ENCODE measurements at regions not wholly inside any gene's neighbourhood (a gene's known extent, or its start where the extent isn't known, plus 50 kb on each side); places are given as distances from the start of the nearest gene placed in this dataset.

- Histone ChIP-seq H3K9me3 (ENCODE audit: control insufficient read depth, insufficient read depth, low read length) (no peaks in the 10 kb centered on the region), H3K27me3 (ENCODE audit: control insufficient read depth, insufficient read depth, low read length) (no peaks in the 10 kb centered on the region), H3K4me3 (ENCODE audit: low read length) (no peak overlapping the region), H3K27ac (ENCODE audit: low read length) (no peak overlapping the region), H3K4me1 (ENCODE audit: control insufficient read depth, insufficient read depth, low read length) (no peaks in the 10 kb centered on the region), H3K36me3 (ENCODE audit: control insufficient read depth, insufficient read depth, low read length) (no peaks in the 10 kb centered on the region)
- Mint-ChIP-seq H3K36me3 (no peaks in the 10 kb centered on the region), H3K4me3 (no peak overlapping the region), H3K9me3 (peaks cover 0 to 2% of the 10 kb centered on the region in 2 donors), H3K27ac (no peak overlapping the region), H3K27me3 (ENCODE audit: low read depth in 2 of 2) (peaks cover 15 to 44% of the 10 kb centered on the region in 2 donors), H3K4me1 (no peaks in the 10 kb centered on the region)
- intact Hi-C loops (cut with micrococcal nuclease), result no loop called here
- no peak for ATAC-seq
- 91% methylated on average over 6 of the region's 6 CpGs for WGBS (ENCODE audit: insufficient coverage)
- DNase-seq, result no peak
- TF ChIP-seq, protein P1, sequence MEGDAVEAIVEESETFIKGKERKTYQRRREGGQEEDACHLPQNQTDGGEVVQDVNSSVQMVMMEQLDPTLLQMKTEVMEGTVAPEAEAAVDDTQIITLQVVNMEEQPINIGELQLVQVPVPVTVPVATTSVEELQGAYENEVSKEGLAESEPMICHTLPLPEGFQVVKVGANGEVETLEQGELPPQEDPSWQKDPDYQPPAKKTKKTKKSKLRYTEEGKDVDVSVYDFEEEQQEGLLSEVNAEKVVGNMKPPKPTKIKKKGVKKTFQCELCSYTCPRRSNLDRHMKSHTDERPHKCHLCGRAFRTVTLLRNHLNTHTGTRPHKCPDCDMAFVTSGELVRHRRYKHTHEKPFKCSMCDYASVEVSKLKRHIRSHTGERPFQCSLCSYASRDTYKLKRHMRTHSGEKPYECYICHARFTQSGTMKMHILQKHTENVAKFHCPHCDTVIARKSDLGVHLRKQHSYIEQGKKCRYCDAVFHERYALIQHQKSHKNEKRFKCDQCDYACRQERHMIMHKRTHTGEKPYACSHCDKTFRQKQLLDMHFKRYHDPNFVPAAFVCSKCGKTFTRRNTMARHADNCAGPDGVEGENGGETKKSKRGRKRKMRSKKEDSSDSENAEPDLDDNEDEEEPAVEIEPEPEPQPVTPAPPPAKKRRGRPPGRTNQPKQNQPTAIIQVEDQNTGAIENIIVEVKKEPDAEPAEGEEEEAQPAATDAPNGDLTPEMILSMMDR (IDR thresholded peaks at IDR 0.05), result no peak
These were observed 943.5 kb downstream of the BCL11B start for GRCh38 chr14:98328496-98328895.

DNA sequence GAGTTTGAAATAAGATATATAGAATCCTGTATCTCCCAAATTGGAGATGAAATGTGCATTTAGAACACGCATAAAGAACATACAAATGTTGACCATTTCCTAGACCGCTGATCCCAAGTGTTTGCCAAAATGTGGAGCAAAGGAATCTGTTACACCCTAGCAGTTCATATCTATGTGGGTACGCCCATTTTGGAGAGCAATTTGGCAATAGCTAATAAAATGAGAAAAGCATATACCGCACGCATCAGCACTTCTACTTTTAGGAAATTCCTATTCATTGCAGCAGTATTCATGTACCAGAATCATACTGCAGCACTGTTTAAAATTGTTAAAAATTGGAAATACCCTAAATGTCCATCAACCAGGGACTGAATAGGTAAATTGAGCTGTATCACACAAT is 937.8 kb downstream of the BCL11B start:
- TF ChIP-seq, protein P1 (IDR thresholded peaks at IDR 0.05), result no peak
- Mint-ChIP-seq H3K9me3 (peaks cover 0 to 2% of the 10 kb centered on the region in 2 donors), H3K27me3 (ENCODE audit: low read depth in 2 of 2) (peaks cover 9 to 36% of the 10 kb centered on the region in 2 donors), H3K4me3 (no peak overlapping the region), H3K4me1 (no peaks in the 10 kb centered on the region), H3K36me3 (no peaks in the 10 kb centered on the region), H3K27ac (no peak overlapping the region)
- Histone ChIP-seq H3K4me1 (ENCODE audit: control insufficient read depth, insufficient read depth, low read length) (no peaks in the 10 kb centered on the region), H3K27ac (ENCODE audit: low read length) (no peak overlapping the region), H3K9me3 (ENCODE audit: control insufficient read depth, insufficient read depth, low read length) (no peaks in the 10 kb centered on the region), H3K27me3 (ENCODE audit: control insufficient read depth, insufficient read depth, low read length) (no peaks in the 10 kb centered on the region), H3K4me3 (ENCODE audit: low read length) (no peak overlapping the region), H3K36me3 (ENCODE audit: control insufficient read depth, insufficient read depth, low read length) (no peaks in the 10 kb centered on the region)
- DNase-seq (no peak), ATAC-seq (no peak)
- 92% methylated on average over 5 of the region's 5 CpGs for WGBS (ENCODE audit: insufficient coverage)
- intact Hi-C loops (cut with micrococcal nuclease), result no loop called here

DNA sequence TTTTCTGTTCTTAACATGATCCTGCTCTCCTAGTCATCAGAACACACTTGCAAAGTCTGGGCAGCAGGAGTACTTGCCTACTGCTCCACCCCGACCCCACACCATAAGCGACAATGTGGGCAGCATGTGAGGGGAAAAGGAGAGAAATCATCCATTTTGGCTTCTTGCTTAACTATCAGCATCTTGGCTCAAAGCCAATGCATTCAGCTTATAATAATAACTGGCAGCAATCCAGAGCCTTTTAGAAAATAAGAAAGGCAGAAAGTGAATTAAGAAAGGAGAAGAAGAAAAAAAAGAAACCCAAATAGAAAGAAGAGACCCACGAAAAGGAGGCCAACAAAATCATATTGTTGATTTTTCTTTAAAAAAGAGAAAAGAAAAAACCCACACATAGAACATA is 930.8 kb downstream of the BCL11B start:
- Histone ChIP-seq H3K36me3 (ENCODE audit: control insufficient read depth, insufficient read depth, low read length) (no peaks in the 10 kb centered on the region), H3K27me3 (ENCODE audit: control insufficient read depth, insufficient read depth, low read length) (no peaks in the 10 kb centered on the region), H3K4me3 (ENCODE audit: low read length) (no peak overlapping the region), H3K4me1 (ENCODE audit: control insufficient read depth, insufficient read depth, low read length) (no peaks in the 10 kb centered on the region), H3K9me3 (ENCODE audit: control insufficient read depth, insufficient read depth, low read length) (no peaks in the 10 kb centered on the region), H3K27ac (ENCODE audit: low read length) (no peak overlapping the region)
- Mint-ChIP-seq H3K4me3 (no peak overlapping the region), H3K27me3 (ENCODE audit: low read depth in 2 of 2) (peaks cover 6 to 7% of the 10 kb centered on the region in 2 donors), H3K4me1 (no peaks in the 10 kb centered on the region), H3K36me3 (no peaks in the 10 kb centered on the region), H3K27ac (no peak overlapping the region), H3K9me3 (peaks cover 0 to 2% of the 10 kb centered on the region in 2 donors)
- intact Hi-C loops (cut with micrococcal nuclease), result no loop called here
- TF ChIP-seq, protein P1 (IDR thresholded peaks at IDR 0.05), result no peak
- ATAC-seq (no peak), DNase-seq (no peak)
- 100% methylated on average over 2 of the region's 3 CpGs for WGBS (ENCODE audit: insufficient coverage)

GRCh38 chr14:98345161-98345560 is 926.8 kb downstream of the BCL11B start:
- Histone ChIP-seq H3K27ac (ENCODE audit: low read length) (no peak overlapping the region), H3K4me1 (ENCODE audit: control insufficient read depth, insufficient read depth, low read length) (no peaks in the 10 kb centered on the region), H3K27me3 (ENCODE audit: control insufficient read depth, insufficient read depth, low read length) (no peaks in the 10 kb centered on the region), H3K36me3 (ENCODE audit: control insufficient read depth, insufficient read depth, low read length) (no peaks in the 10 kb centered on the region), H3K4me3 (ENCODE audit: low read length) (no peak overlapping the region), H3K9me3 (ENCODE audit: control insufficient read depth, insufficient read depth, low read length) (no peaks in the 10 kb centered on the region)
- H3K4me3 Mint-ChIP-seq, result no peak overlapping the region
- intact Hi-C loops (cut with micrococcal nuclease), result no loop called here
- H3K27ac Mint-ChIP-seq, result no peak overlapping the region
- H3K27me3 Mint-ChIP-seq (ENCODE audit: low read depth in 2 of 2), result peaks cover 10 to 24% of the 10 kb centered on the region in 2 donors
- H3K4me1 Mint-ChIP-seq, result no peaks in the 10 kb centered on the region
- no peak for DNase-seq
- no peak for ATAC-seq
- H3K36me3 Mint-ChIP-seq, result no peaks in the 10 kb centered on the region
- peaks cover 0 to 2% of the 10 kb centered on the region in 2 donors for H3K9me3 Mint-ChIP-seq
- TF ChIP-seq, protein P1 (IDR thresholded peaks at IDR 0.05), result no peak
- WGBS (ENCODE audit: insufficient coverage), result 61% methylated on average over 4 of the region's 5 CpGs
